ENCODE measurements at regions not wholly inside any gene's neighbourhood (a gene's known extent, or its start where the extent isn't known, plus 50 kb on each side); places are given as distances from the start of the nearest gene placed in this dataset.

GRCh38 chr7:51543801-51544553, 227.4 kb upstream of the COBL start:
- no peak for TF ChIP-seq BHLHE40 (IDR thresholded peaks at IDR 0.05; ENCODE audit: borderline replicate concordance)
- no peak for TF ChIP-seq TARDBP (IDR thresholded peaks at IDR 0.05)
- no peak for TF ChIP-seq NFRKB (IDR thresholded peaks at IDR 0.05)
- TF ChIP-seq FOXM1 (IDR thresholded peaks at IDR 0.05; ENCODE audit: borderline replicate concordance), result no peak
- no peak for TF ChIP-seq FOXA1 (IDR thresholded peaks at IDR 0.05)

Measured in HEK293T (cell line).